Hypothalamus (tissue), 51 donors: ENCODE measurements at regions not wholly inside any gene's neighbourhood (a gene's known extent, or its start where the extent isn't known, plus 50 kb on each side); places are given as distances from the start of the nearest gene placed in this dataset.

ENCODE experiments used
- DNase-seq, 51 donors: peaks; one replicate each; lab custom pipeline; 2025; lab: John Stamatoyannopoulos, UW

- no peak for DNase-seq
These were observed 406.3 kb downstream of the CDH7 start for GRCh38 chr18:66156946-66157687.

GRCh38 chr18:66150650-66151049, 399.8 kb downstream of the CDH7 start:
- DNase-seq = no peak

GRCh38 chr18:66143029-66143428, 392.2 kb downstream of the CDH7 start:
- no peak for DNase-seq

GRCh38 chr18:66141716-66142115, 390.9 kb downstream of the CDH7 start:
- no peak for DNase-seq

GRCh38 chr18:66138642-66139041, 387.8 kb downstream of the CDH7 start:
- no peak for DNase-seq

- DNase-seq = no peak
These were observed 385.2 kb downstream of the CDH7 start for GRCh38 chr18:66136039-66136438.

GRCh38 chr18:66129248-66129647, 378.4 kb downstream of the CDH7 start:
- DNase-seq = no peak

- no peak for DNase-seq
These were observed 375.5 kb downstream of the CDH7 start for GRCh38 chr18:66126266-66126665.

GRCh38 chr18:66124394-66124793, 373.6 kb downstream of the CDH7 start:
- DNase-seq = no peak

GRCh38 chr18:66119347-66119746, 368.5 kb downstream of the CDH7 start:
- no peak for DNase-seq

GRCh38 chr18:66111018-66111417, 360.2 kb downstream of the CDH7 start:
- no peak for DNase-seq

- DNase-seq = no peak
These were observed 359.8 kb downstream of the CDH7 start for GRCh38 chr18:66110607-66111006.

- no peak for DNase-seq
These were observed 359.2 kb downstream of the CDH7 start for GRCh38 chr18:66109981-66110380.

- no peak for DNase-seq
These were observed 356.7 kb downstream of the CDH7 start for GRCh38 chr18:66107546-66107945.

GRCh38 chr18:66105016-66105415, 354.2 kb downstream of the CDH7 start:
- no peak for DNase-seq

GRCh38 chr18:66103550-66103949, 352.7 kb downstream of the CDH7 start:
- DNase-seq = no peak

- DNase-seq = no peak
These were observed 332.3 kb downstream of the CDH7 start for GRCh38 chr18:66083078-66083477.

- DNase-seq = no peak
These were observed 328.4 kb downstream of the CDH7 start for GRCh38 chr18:66078925-66079800.

- DNase-seq = no peak
These were observed 326.3 kb downstream of the CDH7 start for GRCh38 chr18:66077066-66077465.

GRCh38 chr18:66066191-66066590, 315.4 kb downstream of the CDH7 start:
- DNase-seq = no peak

GRCh38 chr18:66048406-66048805, 297.6 kb downstream of the CDH7 start:
- DNase-seq = no peak

GRCh38 chr18:66046032-66046602, 295.3 kb downstream of the CDH7 start:
- DNase-seq = no peak
